ENCODE measurements at regions not wholly inside any gene's neighbourhood (a gene's known extent, or its start where the extent isn't known, plus 50 kb on each side); places are given as distances from the start of the nearest gene placed in this dataset.

- H3K27ac ChIP-seq, result no peak overlapping the region
- H3K27me3 ChIP-seq, result no peaks in the 10 kb centered on the region
- no peak for DNase-seq (ENCODE audit: low spot score in 2 of 2)
- H3K9me3 ChIP-seq, result no peaks in the 10 kb centered on the region
- TF ChIP-seq EP300 (IDR thresholded peaks at IDR 0.05), result no peak
- no peak for TF ChIP-seq CTCF (IDR thresholded peaks at IDR 0.05)
- no peak for TF ChIP-seq POLR2A (IDR thresholded peaks at IDR 0.05)
- no peaks in the 10 kb centered on the region for H3K36me3 ChIP-seq
- 78 to 80% methylated on average over 1 of the region's 1 CpG for WGBS, 2 donors
- H3K4me3 ChIP-seq, result no peak overlapping the region
- H3K4me1 ChIP-seq, result no peaks in the 10 kb centered on the region
These were observed 803.0 kb upstream of the KLHL1 start for GRCh38 chr13:70911286-70911685.

- Histone ChIP-seq H3K4me3 (no peak overlapping the region), H3K9me3 (no peaks in the 10 kb centered on the region), H3K36me3 (no peaks in the 10 kb centered on the region), H3K27ac (no peak overlapping the region), H3K27me3 (no peaks in the 10 kb centered on the region), H3K4me1 (peaks cover 0 to 5% (median 0%) of the 10 kb centered on the region in 4 donors)
- DNase-seq (ENCODE audit: low spot score in 2 of 2), result no peak
- TF ChIP-seq POLR2A (IDR thresholded peaks at IDR 0.05) (no peak), CTCF (IDR thresholded peaks at IDR 0.05) (no peak), EP300 (IDR thresholded peaks at IDR 0.05) (no peak)
- 53 to 57% methylated on average over 3 of the region's 3 CpGs for WGBS, 2 donors
These were observed 800.5 kb upstream of the KLHL1 start for GRCh38 chr13:70908795-70909194.

GRCh38 chr13:70905035-70905434 is 796.8 kb upstream of the KLHL1 start:
- Histone ChIP-seq H3K27me3 (no peaks in the 10 kb centered on the region), H3K4me1 (peaks cover 0 to 5% (median 0%) of the 10 kb centered on the region in 4 donors), H3K36me3 (no peaks in the 10 kb centered on the region), H3K9me3 (peaks cover 0 to 4% (median 0%) of the 10 kb centered on the region in 4 donors), H3K4me3 (no peak overlapping the region), H3K27ac (no peak overlapping the region)
- 27 to 30% methylated on average over 2 of the region's 2 CpGs for WGBS, 2 donors
- no peak for DNase-seq (ENCODE audit: low spot score in 2 of 2)
- TF ChIP-seq EP300 (IDR thresholded peaks at IDR 0.05), result no peak
- TF ChIP-seq CTCF (IDR thresholded peaks at IDR 0.05), result no peak
- TF ChIP-seq POLR2A (IDR thresholded peaks at IDR 0.05), result no peak

GRCh38 chr13:70896136-70896535 is 787.9 kb upstream of the KLHL1 start:
- no peak for DNase-seq (ENCODE audit: low spot score in 2 of 2)
- H3K36me3 ChIP-seq, result no peaks in the 10 kb centered on the region
- TF ChIP-seq EP300 (IDR thresholded peaks at IDR 0.05) (no peak), CTCF (IDR thresholded peaks at IDR 0.05) (no peak), POLR2A (IDR thresholded peaks at IDR 0.05) (no peak)
- H3K4me3 ChIP-seq, result no peak overlapping the region
- no peaks in the 10 kb centered on the region for H3K27me3 ChIP-seq
- H3K27ac ChIP-seq, result no peak overlapping the region
- no peaks in the 10 kb centered on the region for H3K9me3 ChIP-seq
- H3K4me1 ChIP-seq, result no peaks in the 10 kb centered on the region

- H3K27me3 ChIP-seq, result no peaks in the 10 kb centered on the region
- H3K27ac ChIP-seq, result no peak overlapping the region
- TF ChIP-seq POLR2A (IDR thresholded peaks at IDR 0.05), result no peak
- no peak for TF ChIP-seq CTCF (IDR thresholded peaks at IDR 0.05)
- no peak for TF ChIP-seq EP300 (IDR thresholded peaks at IDR 0.05)
- 31 to 41% methylated on average over 3 of the region's 3 CpGs for WGBS, 2 donors
- H3K4me1 ChIP-seq, result no peaks in the 10 kb centered on the region
- no peaks in the 10 kb centered on the region for H3K9me3 ChIP-seq
- no peaks in the 10 kb centered on the region for H3K36me3 ChIP-seq
- DNase-seq (ENCODE audit: low spot score in 2 of 2), result no peak
- H3K4me3 ChIP-seq, result no peak overlapping the region
These were observed 787.3 kb upstream of the KLHL1 start for GRCh38 chr13:70895599-70895998.

All from tibial nerve (tissue), 4 donors.